ENCODE measurements at regions not wholly inside any gene's neighbourhood (a gene's known extent, or its start where the extent isn't known, plus 50 kb on each side); places are given as distances from the start of the nearest gene placed in this dataset.

GRCh38 chr2:18662689-18663088 is 73.3 kb upstream of the NT5C1B start:
- TF ChIP-seq CHD1 (IDR thresholded peaks at IDR 0.05; ENCODE audit: low read depth, low read length) = no peak
- ChIA-PET POLR2A (ENCODE audit: unreplicated experiment) (no interaction called here), CTCF (interaction anchor here (0.7 kb wide), 2 partner anchors 29 to 234 kb away, joined by 3 read pairs; no protein-coding TSS in a partner anchor)
- Histone ChIP-seq H2BK15ac (ENCODE audit: low read depth, low read length) (no peak overlapping the region), H2BK5ac (ENCODE audit: low read depth, low read length, poor library complexity, severe bottlenecking) (no peak overlapping the region), H3K9me3 (ENCODE audit: control insufficient read depth, insufficient read depth, low read length) (no peaks in the 10 kb centered on the region), H4K8ac (ENCODE audit: low read depth in 2 of 2, low read length in 2 of 2) (no peak overlapping the region), H3K9me1 (ENCODE audit: insufficient read depth, low read length) (no peaks in the 10 kb centered on the region), H3K18ac (ENCODE audit: low read depth, low read length) (no peak overlapping the region), H3K79me1 (ENCODE audit: low read depth in 1 of 2, low read length in 2 of 2) (no peaks in the 10 kb centered on the region), H3K4me3 (ENCODE audit: insufficient read depth, low read depth, low read length) (no peak overlapping the region), H3K9ac (ENCODE audit: low read depth, low read length) (no peak overlapping the region), H3K27ac (ENCODE audit: insufficient read depth, low read length) (no peak overlapping the region), H3K27me3 (ENCODE audit: control insufficient read depth, insufficient read depth, low read length) (no peaks in the 10 kb centered on the region), H3K36me3 (ENCODE audit: control insufficient read depth, insufficient read depth, low read length) (no peaks in the 10 kb centered on the region), H3K4me1 (ENCODE audit: control insufficient read depth, insufficient read depth, low read length) (no peaks in the 10 kb centered on the region; the same call in 1 of the 2 replicates), H3K56ac (ENCODE audit: extremely low read depth, insufficient read depth, low read length) (no peak overlapping the region), H4K91ac (ENCODE audit: insufficient read depth, low read depth, low read length) (no peak overlapping the region), H2AFZ (replicated peaks; ENCODE audit: low read length, poor library complexity) (no peak overlapping the region), H3K4me2 (ENCODE audit: low read depth, low read length) (no peak overlapping the region), H3K14ac (replicated peaks; ENCODE audit: low read depth, low read length) (no peak overlapping the region), H3K23ac (ENCODE audit: low read depth, low read length) (no peak overlapping the region), H4K5ac (ENCODE audit: low read depth, low read length) (no peak overlapping the region), H4K20me1 (ENCODE audit: insufficient read depth, low read length) (no peaks in the 10 kb centered on the region), H2BK20ac (ENCODE audit: low read depth, low read length) (no peak overlapping the region), H2AK9ac (replicated peaks; ENCODE audit: low read depth, low read length, poor library complexity) (no peak overlapping the region), H2AK5ac (ENCODE audit: low read depth, low read length) (no peak overlapping the region), H2BK120ac (ENCODE audit: low read depth, low read length) (no peak overlapping the region), H3K4ac (ENCODE audit: low read depth, low read length) (no peak overlapping the region)
- DNase-seq = no peak
- no peak for ATAC-seq (ENCODE audit: low read depth)
- intact Hi-C loops (cut with micrococcal nuclease) = no loop called here
- dilution Hi-C loops (cut with HindIII; ENCODE audit: low sequenced_read_pairs, unreplicated experiment) = no loop called here
- no CpG with 5 or more reads among the region's 5 CpGs for WGBS, 2 experiments (ENCODE audit: extremely low coverage in 2 of 2, insufficient read length in 1 of 2)
- in situ Hi-C loops (cut with MboI; ENCODE audit: low sequenced_read_pairs) = no loop called here
- no TSS peak for BruUV-seq (replicated peaks)

Measured in IMR-90 (cell line).